PFSK-1 (cell line): ENCODE measurements at regions not wholly inside any gene's neighbourhood (a gene's known extent, or its start where the extent isn't known, plus 50 kb on each side); places are given as distances from the start of the nearest gene placed in this dataset.

Experiments used
- FOXP2 ChIP-seq: optimal IDR thresholded peaks from 2 replicates; pipeline ENCODE3; 2011; ENCODE audit warnings: borderline replicate concordance, control low read depth, inconsistent platforms; ENCODE audit not compliant: insufficient read depth; ENCODE audit errors: extremely low read length, extremely low read depth
- POLR2AphosphoS5 ChIP-seq: IDR thresholded peaks from 2 replicates; pipeline ENCODE4 v1.6.1; 2012; ENCODE audit warnings: low read depth, mild to moderate bottlenecking, control low read depth, low read length, moderate library complexity
- SIN3A ChIP-seq: IDR thresholded peaks from 2 replicates; pipeline ENCODE4 v1.6.1; 2012; ENCODE audit warnings: mild to moderate bottlenecking, low read length, moderate library complexity, borderline replicate concordance; ENCODE audit not compliant: insufficient read depth
- TAF1 ChIP-seq: IDR thresholded peaks from 2 replicates; pipeline ENCODE4 v1.6.1; 2012; ENCODE audit warnings: low read length, control low read depth, borderline replicate concordance; ENCODE audit not compliant: insufficient read depth
- TF ChIP-seq, protein P1 (sequence below), 2 experiments: IDR thresholded peaks; 2 replicates each; pipeline versions ENCODE4 v1.6.1 to v1.8.0; 2011 to 2012; ENCODE audit warnings: low read depth in 2 of 2, low read length in 2 of 2, control low read depth in 1 of 2, inconsistent platforms in 1 of 2, mild to moderate bottlenecking in 1 of 2, moderate library complexity in 1 of 2; ENCODE audit not compliant: insufficient read depth in 1 of 2

DNA sequence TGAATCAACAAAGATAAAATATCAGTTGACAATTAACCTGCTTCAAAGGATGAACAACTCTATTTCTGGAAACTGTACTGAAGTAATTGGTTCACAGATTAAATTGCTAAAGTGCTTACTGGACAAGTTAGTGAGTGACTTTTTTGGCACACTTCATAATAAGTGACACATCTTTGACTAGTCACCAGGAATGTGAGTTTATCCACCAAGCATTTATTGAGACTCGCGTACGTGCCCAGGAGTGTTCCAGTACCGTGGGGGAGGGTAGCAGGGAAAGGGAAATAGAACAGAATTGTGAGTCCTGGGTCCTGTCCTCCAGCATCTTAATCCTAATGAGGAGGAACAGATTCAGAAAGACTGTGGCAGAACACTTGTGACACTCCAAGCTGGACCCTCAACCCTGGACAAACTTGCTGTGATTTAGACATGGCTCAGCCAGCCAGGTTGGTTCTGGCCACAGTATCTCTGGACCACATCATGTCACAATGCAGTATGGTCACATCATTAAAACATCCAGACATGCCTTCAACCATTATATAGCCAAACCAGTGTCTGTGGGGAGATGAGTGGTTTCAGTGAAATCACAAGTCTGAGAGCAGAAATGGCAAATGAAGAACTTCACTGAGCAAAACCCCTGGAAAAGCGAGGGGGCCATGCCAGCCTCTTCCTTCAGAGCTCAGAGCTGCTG is 623.1 kb downstream of the BNC2 start:
- TF ChIP-seq, protein P1, sequence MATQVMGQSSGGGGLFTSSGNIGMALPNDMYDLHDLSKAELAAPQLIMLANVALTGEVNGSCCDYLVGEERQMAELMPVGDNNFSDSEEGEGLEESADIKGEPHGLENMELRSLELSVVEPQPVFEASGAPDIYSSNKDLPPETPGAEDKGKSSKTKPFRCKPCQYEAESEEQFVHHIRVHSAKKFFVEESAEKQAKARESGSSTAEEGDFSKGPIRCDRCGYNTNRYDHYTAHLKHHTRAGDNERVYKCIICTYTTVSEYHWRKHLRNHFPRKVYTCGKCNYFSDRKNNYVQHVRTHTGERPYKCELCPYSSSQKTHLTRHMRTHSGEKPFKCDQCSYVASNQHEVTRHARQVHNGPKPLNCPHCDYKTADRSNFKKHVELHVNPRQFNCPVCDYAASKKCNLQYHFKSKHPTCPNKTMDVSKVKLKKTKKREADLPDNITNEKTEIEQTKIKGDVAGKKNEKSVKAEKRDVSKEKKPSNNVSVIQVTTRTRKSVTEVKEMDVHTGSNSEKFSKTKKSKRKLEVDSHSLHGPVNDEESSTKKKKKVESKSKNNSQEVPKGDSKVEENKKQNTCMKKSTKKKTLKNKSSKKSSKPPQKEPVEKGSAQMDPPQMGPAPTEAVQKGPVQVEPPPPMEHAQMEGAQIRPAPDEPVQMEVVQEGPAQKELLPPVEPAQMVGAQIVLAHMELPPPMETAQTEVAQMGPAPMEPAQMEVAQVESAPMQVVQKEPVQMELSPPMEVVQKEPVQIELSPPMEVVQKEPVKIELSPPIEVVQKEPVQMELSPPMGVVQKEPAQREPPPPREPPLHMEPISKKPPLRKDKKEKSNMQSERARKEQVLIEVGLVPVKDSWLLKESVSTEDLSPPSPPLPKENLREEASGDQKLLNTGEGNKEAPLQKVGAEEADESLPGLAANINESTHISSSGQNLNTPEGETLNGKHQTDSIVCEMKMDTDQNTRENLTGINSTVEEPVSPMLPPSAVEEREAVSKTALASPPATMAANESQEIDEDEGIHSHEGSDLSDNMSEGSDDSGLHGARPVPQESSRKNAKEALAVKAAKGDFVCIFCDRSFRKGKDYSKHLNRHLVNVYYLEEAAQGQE (IDR thresholded peaks at IDR 0.05; ENCODE audit: insufficient read depth in 1 of 2, low read depth in 2 of 2, low read length in 2 of 2) = no peak
- TF ChIP-seq SIN3A (no peak), POLR2AphosphoS5 (no peak), TAF1 (no peak), FOXP2 (no peak)

DNA sequence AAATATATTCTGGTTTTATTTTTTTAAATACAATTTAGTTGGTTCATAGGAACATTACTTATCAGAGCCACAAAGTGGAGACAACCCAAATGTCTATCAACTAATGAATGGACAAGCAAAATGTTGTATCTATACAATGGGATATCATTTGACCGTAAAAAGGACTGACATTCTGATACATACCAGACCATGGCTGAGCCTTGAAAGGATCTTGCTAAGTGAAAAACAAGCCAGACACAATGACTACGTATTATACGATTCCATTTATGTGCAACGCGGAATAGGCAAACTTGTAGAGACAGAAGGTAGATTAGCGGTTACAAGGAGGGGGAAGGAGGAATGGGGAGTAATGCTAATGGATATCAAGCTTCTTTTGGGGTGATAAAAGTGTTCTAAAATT is 621.6 kb downstream of the BNC2 start:
- TF ChIP-seq TAF1 (no peak), POLR2AphosphoS5 (no peak), SIN3A (no peak), FOXP2 (no peak)
- TF ChIP-seq, protein P1 (IDR thresholded peaks at IDR 0.05; ENCODE audit: insufficient read depth in 1 of 2, low read depth in 2 of 2, low read length in 2 of 2) = no peak

DNA sequence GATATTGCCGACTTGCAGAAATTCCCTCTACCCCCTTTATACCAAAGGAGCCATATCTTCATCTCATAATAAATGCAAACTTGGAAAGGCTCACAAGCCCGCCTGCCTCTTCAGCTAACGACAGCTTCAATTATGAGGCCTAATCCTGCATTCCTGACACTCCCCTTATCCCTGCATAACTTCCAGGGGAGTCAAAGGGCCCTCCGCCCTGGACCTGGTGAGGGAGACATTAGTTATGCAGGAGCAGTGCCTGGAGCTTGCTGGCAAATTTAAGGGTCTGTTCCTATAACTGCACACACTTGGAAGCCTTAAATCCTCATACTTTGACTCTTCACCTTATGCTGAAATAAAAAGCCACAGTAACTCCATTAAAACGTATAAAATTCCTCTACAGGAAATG is 617.9 kb downstream of the BNC2 start:
- TF ChIP-seq, protein P1 (IDR thresholded peaks at IDR 0.05; ENCODE audit: insufficient read depth in 1 of 2, low read depth in 2 of 2, low read length in 2 of 2) = no peak
- TF ChIP-seq TAF1 (no peak), FOXP2 (no peak), SIN3A (no peak), POLR2AphosphoS5 (no peak)

DNA sequence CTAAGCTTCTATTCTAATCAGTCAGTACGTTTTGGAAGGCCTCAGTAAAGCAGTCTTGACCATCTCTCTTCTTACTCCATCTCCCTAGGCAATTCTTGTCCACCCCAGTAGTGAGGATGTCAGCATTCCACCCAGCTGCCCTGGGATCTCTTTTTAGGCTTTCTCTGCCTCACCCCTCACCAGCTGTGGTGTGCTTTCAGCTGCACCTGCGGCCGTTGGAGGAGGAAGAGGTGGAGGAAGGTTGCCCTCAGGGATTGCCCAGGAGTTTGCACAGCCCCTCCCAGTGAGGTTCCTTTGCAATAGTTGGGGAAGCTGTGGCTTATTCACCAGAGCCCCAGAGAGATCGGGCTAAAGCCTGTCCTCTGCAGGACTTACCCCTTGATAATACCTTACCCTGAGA is 615.8 kb downstream of the BNC2 start:
- TF ChIP-seq TAF1 (no peak), SIN3A (no peak), FOXP2 (no peak), POLR2AphosphoS5 (no peak)
- TF ChIP-seq, protein P1 (IDR thresholded peaks at IDR 0.05; ENCODE audit: insufficient read depth in 1 of 2, low read depth in 2 of 2, low read length in 2 of 2) = no peak
